K562 (cell line): ENCODE measurements at regions not wholly inside any gene's neighbourhood (a gene's known extent, or its start where the extent isn't known, plus 50 kb on each side); places are given as distances from the start of the nearest gene placed in this dataset.

Experiments used
- ATAC-seq: fragments of 200-7000 bp; cut with Tn5 transposase; 3 replicates; pipeline ENCODE4 v1.9.1; 2020; ENCODE audit warnings: moderate library complexity
- BruUV-seq: library from RNA; stranded (reverse); fragments of 400-500 nt; replicated peaks from 2 replicates; lab custom pipeline; 2021; lab: Mats Ljungman, UMichigan
- CTCF ChIA-PET: fragments of 300-600 bp; formaldehyde crosslinking; extraction: SDS; loops from one replicate; lab custom pipeline; 2021; ENCODE audit warnings: low intra/inter-chr PET ratio; lab: Yijun Ruan, JAX
- POLR2A ChIA-PET: fragments of 300-600, 350-650 bp; sonication (Branson Sonifier 250); formaldehyde crosslinking; extraction: SDS; loops from one replicate; lab custom pipeline; 2021; ENCODE audit warnings: antibody characterized with exemption, inconsistent platforms; lab: Yijun Ruan, JAX
- DNase-seq, 4 experiments: peaks; one replicate each; pipeline versions ENCODE4 v3.0.0 to v3.0.0-alpha.2; 2011 to 2018; ENCODE audit warnings: low spot score in 3 of 4, mixed read lengths in 3 of 4; ENCODE audit errors: extremely low read depth in 1 of 4
- FAIRE-seq: peaks from 2 replicates; lab custom pipeline; 2011; peaks lifted over from hg19 to GRCh38; lab: Jason Lieb, UNC
- H2AFZ ChIP-seq: 2 replicates; pipeline ENCODE4 v1.6.0; 2011; ENCODE audit warnings: low read depth, low read length, control low read depth, inconsistent platforms
- H3K27ac ChIP-seq: fragments of 200-600 bp; 3 replicates; pipeline ENCODE4 v1.8.0; 2011; ENCODE audit warnings: low read depth, mild to moderate bottlenecking, control low read depth, inconsistent platforms, low read length, moderate library complexity, mixed read lengths; ENCODE audit errors: extremely low read depth
- H3K27me3 ChIP-seq, 2 experiments: fragments of 300-600 bp in 1 of 2; 2 replicates in 1 of 2; 3 replicates in 1 of 2; pipeline versions ENCODE4 v1.6.0 to v1.8.0; 2011; ENCODE audit warnings: inconsistent platforms in 2 of 2, low read length in 2 of 2, mild to moderate bottlenecking in 1 of 2, mixed read lengths in 1 of 2, moderate library complexity in 1 of 2; ENCODE audit not compliant: control insufficient read depth in 2 of 2, insufficient read depth in 2 of 2
- H3K36me3 ChIP-seq: fragments of 300-600 bp; 3 replicates; pipeline ENCODE4 v1.8.0; 2011; ENCODE audit warnings: mild to moderate bottlenecking, low read length, inconsistent platforms; ENCODE audit not compliant: control insufficient read depth, insufficient read depth
- H3K4me1 ChIP-seq, 2 experiments: fragments of 200-600 bp in 1 of 2; replicated peaks in 1 of 2; 2 replicates in 1 of 2; 3 replicates in 1 of 2; pipeline versions ENCODE4 v1.5.1 to v1.8.0; 2011; ENCODE audit warnings: inconsistent platforms in 2 of 2, low read length in 2 of 2, mild to moderate bottlenecking in 1 of 2, mixed read lengths in 1 of 2, moderate library complexity in 1 of 2; ENCODE audit not compliant: control insufficient read depth in 2 of 2, insufficient read depth in 2 of 2
- H3K4me2 ChIP-seq: 2 replicates; pipeline ENCODE4 v1.6.1; 2011; ENCODE audit warnings: low read length, control low read depth, inconsistent platforms, mixed read lengths; ENCODE audit not compliant: insufficient read depth
- H3K4me3 ChIP-seq: fragments of 200-600 bp; sonication (generic), shearing (Covaris generic); 2 replicates; pipeline ENCODE4 v1.5.1; 2016; ENCODE audit warnings: control low read depth, inconsistent platforms
- H3K79me2 ChIP-seq: fragments of 200-600 bp; 3 replicates; pipeline ENCODE4 v1.8.0; 2011; ENCODE audit warnings: low read length, inconsistent platforms; ENCODE audit not compliant: control insufficient read depth, insufficient read depth
- H3K9ac ChIP-seq, 2 experiments: 2 replicates each; pipeline versions ENCODE4 v1.6.0 to v1.6.1; 2011; ENCODE audit warnings: low read depth in 2 of 2, low read length in 2 of 2, control low read depth in 1 of 2, inconsistent platforms in 1 of 2, mild to moderate bottlenecking in 1 of 2, mixed read lengths in 1 of 2; ENCODE audit not compliant: insufficient read depth in 1 of 2
- H3K9me1 ChIP-seq: one replicate; pipeline ENCODE4 v1.6.0; 2011; ENCODE audit warnings: inconsistent platforms, mild to moderate bottlenecking, low read length, moderate library complexity; ENCODE audit not compliant: control insufficient read depth, insufficient read depth
- H3K9me3 ChIP-seq: replicated peaks from 2 replicates; pipeline ENCODE4 v1.5.1; 2011; ENCODE audit warnings: low read depth, low read length, inconsistent platforms; ENCODE audit not compliant: control insufficient read depth, insufficient read depth
- H4K20me1 ChIP-seq: replicated peaks from 2 replicates; pipeline ENCODE4 v1.6.1; 2011; ENCODE audit warnings: low read length, inconsistent platforms, mixed read lengths; ENCODE audit not compliant: control insufficient read depth, insufficient read depth
- BRF1 ChIP-seq: IDR thresholded peaks from 3 replicates; pipeline ENCODE4 v1.6.1; 2011; ENCODE audit warnings: borderline replicate concordance, mild to moderate bottlenecking; ENCODE audit not compliant: insufficient read length; ENCODE audit errors: extremely low read depth
- CBX3 ChIP-seq, 2 experiments: IDR thresholded peaks; 1 replicate in 1 of 2; 2 replicates in 1 of 2; pipeline ENCODE4 v1.6.1; 2012; ENCODE audit warnings: inconsistent platforms in 2 of 2, low read length in 2 of 2, borderline replicate concordance in 1 of 2, control low read depth in 1 of 2
- ELF4 ChIP-seq: fragments of 450-650 bp; formaldehyde crosslinking; IDR thresholded peaks from 2 replicates; pipeline ENCODE4 v1.4.0; 2022; ENCODE audit warnings: missing genetic modification characterization
- GATAD2B ChIP-seq: fragments of 450-650 bp; IDR thresholded peaks from 2 replicates; pipeline ENCODE4 v1.6.1; 2017; ENCODE audit warnings: mild to moderate bottlenecking, borderline replicate concordance
- HNRNPLL ChIP-seq: fragments of 200-400 bp; formaldehyde crosslinking; IDR thresholded peaks from 2 replicates; pipeline ENCODE4 v1.6.1; 2017; ENCODE audit warnings: low read length, low read depth, mild to moderate bottlenecking; ENCODE audit not compliant: poor library complexity, severe bottlenecking
- RHOXF2B ChIP-seq: fragments of 250-450 bp; sonication (Bioruptor Pico); conservative IDR thresholded peaks from 2 replicates; pipeline ENCODE4 v1.5.1; 2021
- ZNF165 ChIP-seq: fragments of 250-450 bp; sonication (Bioruptor Pico); IDR thresholded peaks from 2 replicates; pipeline ENCODE4 v1.4.0; 2020; ENCODE audit warnings: borderline replicate concordance
- ZNF695 ChIP-seq: fragments of 450-650 bp; formaldehyde crosslinking; IDR thresholded peaks from 2 replicates; pipeline ENCODE4 v1.4.0; 2020; ENCODE audit warnings: mild to moderate bottlenecking, moderate library complexity
- ZNF707 ChIP-seq: fragments of 250-450 bp; sonication (Bioruptor Pico); conservative IDR thresholded peaks from 2 replicates; pipeline ENCODE4 v1.8.0; 2022; ENCODE audit warnings: inconsistent platforms, mild to moderate bottlenecking, moderate library complexity
- WGBS: fragments of 100-300 bp; shearing (Covaris generic); methylation state at CpG from one replicate; pipeline ENCODE4 v1.1.6; 2016; ENCODE audit warnings: low coverage, mixed read lengths; ENCODE audit not compliant: insufficient coverage; ENCODE audit errors: missing lambda C conversion rate; 5-methylcytosine and 5-hydroxymethylcytosine counted together
- in situ Hi-C: fragments of 300-500 bp; cut with MboI; formaldehyde crosslinking; loops from 4 replicates; pipeline ENCODE4 v1.15.0; 2018; ENCODE audit warnings: inconsistent platforms, mixed read lengths
- intact Hi-C: fragments of 100-400 bp; cut with micrococcal nuclease; formaldehyde crosslinking; loops from 2 replicates; pipeline ENCODE4 v1.14.2; 2022
- TF ChIP-seq, protein P1 (sequence below), 2 experiments: fragments of 450-650 bp; formaldehyde crosslinking in 1 of 2; IDR thresholded peaks; 2 replicates each; pipeline versions ENCODE4 v1.4.0 to v1.6.1; 2014 to 2020; ENCODE audit warnings: mild to moderate bottlenecking in 2 of 2, borderline replicate concordance in 1 of 2, low read depth in 1 of 2
- TF ChIP-seq, protein P2 (sequence below): fragments of 450-650 bp; IDR thresholded peaks from 2 replicates; pipeline ENCODE4 v1.6.1; 2018; ENCODE audit warnings: mild to moderate bottlenecking, low read depth; ENCODE audit not compliant: partially characterized antibody

DNA sequence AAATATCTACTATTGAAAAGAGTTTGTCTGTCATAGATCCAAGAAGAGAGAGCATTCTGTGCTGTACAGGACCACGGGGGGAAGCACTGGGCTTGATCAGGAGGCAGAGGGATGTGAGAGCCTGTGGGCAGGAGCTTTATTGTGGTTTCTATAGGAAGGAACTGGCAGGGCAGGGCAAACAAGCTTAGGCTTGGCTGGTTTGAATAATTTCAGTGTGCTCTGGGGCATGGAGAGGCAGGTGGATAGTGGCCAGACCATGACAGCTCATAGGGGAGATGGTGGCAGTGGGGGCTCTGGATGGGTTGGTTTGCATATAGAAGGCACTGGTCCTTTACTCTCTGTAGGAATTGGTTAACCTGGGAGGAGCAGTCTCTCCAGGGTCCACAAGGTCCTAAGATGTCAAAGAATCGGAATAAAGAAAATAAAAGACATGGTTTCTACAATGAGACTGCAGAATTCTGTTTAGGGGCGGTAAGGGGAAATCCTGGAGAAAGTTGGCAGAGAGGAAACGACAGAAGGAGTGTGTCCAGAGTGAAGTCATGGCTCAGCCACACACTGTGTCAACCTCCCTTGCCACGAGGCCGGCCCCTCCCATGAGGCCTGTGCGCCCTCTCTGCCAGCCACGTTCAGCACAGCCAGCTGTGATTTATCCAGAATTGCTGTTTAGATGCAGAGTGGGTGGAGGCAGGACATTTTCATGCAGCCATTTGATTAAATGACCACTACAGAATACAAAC, 81.7 kb upstream of the PGBD5 start (continued):
- TF ChIP-seq CBX3 (IDR thresholded peaks at IDR 0.05; ENCODE audit: borderline replicate concordance in 1 of 2, low read length in 2 of 2) = no peak
- TF ChIP-seq ELF4 = no peak
- TF ChIP-seq RHOXF2B (CRISPR knock-in tag) = no peak
- TF ChIP-seq GATAD2B = no peak
- TF ChIP-seq HNRNPLL = no peak

DNA sequence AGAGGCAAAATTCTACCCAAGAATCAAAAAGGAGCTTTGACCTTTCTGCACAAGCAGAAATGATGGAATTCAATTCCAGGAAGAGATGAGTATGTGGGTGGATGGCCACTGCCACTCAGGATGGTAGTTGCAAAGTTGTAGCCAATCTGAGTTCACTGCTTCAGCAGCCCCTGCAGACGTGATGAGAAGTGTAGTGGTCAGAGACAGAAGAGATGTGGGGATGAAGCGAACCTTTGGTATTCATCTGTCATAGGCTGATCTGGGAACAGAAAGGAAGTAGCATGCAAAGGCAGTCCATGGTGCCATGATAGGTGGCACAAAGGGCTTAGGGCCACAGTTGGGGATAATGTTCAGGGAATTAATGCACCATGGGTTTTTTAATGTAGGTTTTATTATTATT, 81.1 kb upstream of the PGBD5 start:
- no peak overlapping the region for H3K4me2 ChIP-seq
- no peak overlapping the region for H3K4me3 ChIP-seq
- no peak overlapping the region for H3K9ac ChIP-seq
- H3K27me3 ChIP-seq = no peaks in the 10 kb centered on the region
- H3K27ac ChIP-seq = no peak overlapping the region
- H3K36me3 ChIP-seq = no peaks in the 10 kb centered on the region
- no peaks in the 10 kb centered on the region for H3K9me1 ChIP-seq
- no peaks in the 10 kb centered on the region for H3K4me1 ChIP-seq
- no peaks in the 10 kb centered on the region for H3K9me3 ChIP-seq
- no peaks in the 10 kb centered on the region for H4K20me1 ChIP-seq
- 0% methylated on average over 2 of the region's 2 CpGs for WGBS
- POLR2A ChIA-PET = interaction anchor here (1.3 kb wide), 1 partner anchor 16 kb away, joined by 3 read pairs; no protein-coding TSS in a partner anchor
- FAIRE-seq (no peak), DNase-seq (no peak), ATAC-seq (no peak)
- H2AFZ ChIP-seq = no peak overlapping the region
- CTCF ChIA-PET = no interaction called here
- no peaks in the 10 kb centered on the region for H3K79me2 ChIP-seq
- BruUV-seq = no TSS peak
- in situ Hi-C loops (no loop called here), intact Hi-C loops (no loop called here)
- TF ChIP-seq, protein P1, sequence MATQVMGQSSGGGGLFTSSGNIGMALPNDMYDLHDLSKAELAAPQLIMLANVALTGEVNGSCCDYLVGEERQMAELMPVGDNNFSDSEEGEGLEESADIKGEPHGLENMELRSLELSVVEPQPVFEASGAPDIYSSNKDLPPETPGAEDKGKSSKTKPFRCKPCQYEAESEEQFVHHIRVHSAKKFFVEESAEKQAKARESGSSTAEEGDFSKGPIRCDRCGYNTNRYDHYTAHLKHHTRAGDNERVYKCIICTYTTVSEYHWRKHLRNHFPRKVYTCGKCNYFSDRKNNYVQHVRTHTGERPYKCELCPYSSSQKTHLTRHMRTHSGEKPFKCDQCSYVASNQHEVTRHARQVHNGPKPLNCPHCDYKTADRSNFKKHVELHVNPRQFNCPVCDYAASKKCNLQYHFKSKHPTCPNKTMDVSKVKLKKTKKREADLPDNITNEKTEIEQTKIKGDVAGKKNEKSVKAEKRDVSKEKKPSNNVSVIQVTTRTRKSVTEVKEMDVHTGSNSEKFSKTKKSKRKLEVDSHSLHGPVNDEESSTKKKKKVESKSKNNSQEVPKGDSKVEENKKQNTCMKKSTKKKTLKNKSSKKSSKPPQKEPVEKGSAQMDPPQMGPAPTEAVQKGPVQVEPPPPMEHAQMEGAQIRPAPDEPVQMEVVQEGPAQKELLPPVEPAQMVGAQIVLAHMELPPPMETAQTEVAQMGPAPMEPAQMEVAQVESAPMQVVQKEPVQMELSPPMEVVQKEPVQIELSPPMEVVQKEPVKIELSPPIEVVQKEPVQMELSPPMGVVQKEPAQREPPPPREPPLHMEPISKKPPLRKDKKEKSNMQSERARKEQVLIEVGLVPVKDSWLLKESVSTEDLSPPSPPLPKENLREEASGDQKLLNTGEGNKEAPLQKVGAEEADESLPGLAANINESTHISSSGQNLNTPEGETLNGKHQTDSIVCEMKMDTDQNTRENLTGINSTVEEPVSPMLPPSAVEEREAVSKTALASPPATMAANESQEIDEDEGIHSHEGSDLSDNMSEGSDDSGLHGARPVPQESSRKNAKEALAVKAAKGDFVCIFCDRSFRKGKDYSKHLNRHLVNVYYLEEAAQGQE (IDR thresholded peaks at IDR 0.05; ENCODE audit: borderline replicate concordance) = no peak
- TF ChIP-seq, protein P1 (CRISPR knock-in tag; IDR thresholded peaks at IDR 0.05; ENCODE audit: low read depth) = no peak
- TF ChIP-seq, protein P2, sequence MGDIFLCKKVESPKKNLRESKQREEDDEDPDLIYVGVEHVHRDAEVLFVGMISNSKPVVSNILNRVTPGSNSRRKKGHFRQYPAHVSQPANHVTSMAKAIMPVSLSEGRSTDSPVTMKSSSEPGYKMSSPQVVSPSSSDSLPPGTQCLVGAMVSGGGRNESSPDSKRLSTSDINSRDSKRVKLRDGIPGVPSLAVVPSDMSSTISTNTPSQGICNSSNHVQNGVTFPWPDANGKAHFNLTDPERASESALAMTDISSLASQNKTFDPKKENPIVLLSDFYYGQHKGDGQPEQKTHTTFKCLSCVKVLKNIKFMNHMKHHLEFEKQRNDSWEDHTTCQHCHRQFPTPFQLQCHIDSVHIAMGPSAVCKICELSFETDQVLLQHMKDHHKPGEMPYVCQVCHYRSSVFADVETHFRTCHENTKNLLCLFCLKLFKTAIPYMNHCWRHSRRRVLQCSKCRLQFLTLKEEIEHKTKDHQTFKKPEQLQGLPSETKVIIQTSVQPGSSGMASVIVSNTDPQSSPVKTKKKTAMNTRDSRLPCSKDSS = no peak
- TF ChIP-seq BRF1 (no peak), ZNF707 (CRISPR knock-in tag) (no peak), ZNF695 (no peak), ZNF165 (CRISPR knock-in tag) (no peak)
